ENCODE measurements at regions not wholly inside any gene's neighbourhood (a gene's known extent, or its start where the extent isn't known, plus 50 kb on each side); places are given as distances from the start of the nearest gene placed in this dataset.

- no peak for TF ChIP-seq CTCF (IDR thresholded peaks at IDR 0.05 in 4 of 5, conservative IDR thresholded peaks at IDR 0.05 in 1 of 5)
- TF ChIP-seq POLR2A (IDR thresholded peaks at IDR 0.05), result no peak
These were observed 105.3 kb downstream of the CPZ start for GRCh38 chr4:8697826-8698225.

Data from gastrocnemius medialis (tissue), 4 donors.